Kidney (tissue), 13 donors: ENCODE measurements at regions not wholly inside any gene's neighbourhood (a gene's known extent, or its start where the extent isn't known, plus 50 kb on each side); places are given as distances from the start of the nearest gene placed in this dataset.

Source experiments
- DNase-seq, 5 donors: peaks; one replicate each; pipeline ENCODE4 v3.0.0-alpha.2; 2013 to 2020
- FAIRE-seq: peaks from 2 replicates; lab custom pipeline; 2012; peaks lifted over from hg19 to GRCh38; lab: Jason Lieb, UNC
- H3K27ac ChIP-seq, 2 donors: one replicate each; pipeline ENCODE4 v1.7.0; 2013; ENCODE audit warnings: low read depth in 2 of 2, low read length in 2 of 2, inconsistent platforms in 1 of 2
- H3K27me3 ChIP-seq: one replicate; pipeline ENCODE4 v1.7.1; 2013; ENCODE audit warnings: low read length, inconsistent platforms; ENCODE audit not compliant: control insufficient read depth, insufficient read depth
- H3K36me3 ChIP-seq, 3 donors: one replicate each; pipeline versions ENCODE4 v1.7.0 to v1.7.1; 2013; ENCODE audit warnings: low read length in 3 of 3, control low read depth in 1 of 3, inconsistent platforms in 1 of 3; ENCODE audit not compliant: insufficient read depth in 3 of 3, control insufficient read depth in 2 of 3
- H3K4me1 ChIP-seq, 3 donors: one replicate each; pipeline versions ENCODE4 v1.7.0 to v1.7.1; 2013; ENCODE audit warnings: low read length in 3 of 3, inconsistent platforms in 1 of 3, low read depth in 1 of 3; ENCODE audit not compliant: control insufficient read depth in 2 of 3, insufficient read depth in 2 of 3
- H3K4me3 ChIP-seq, 3 donors: one replicate each; pipeline versions ENCODE4 v1.7.0 to v1.8.1; 2013; ENCODE audit warnings: low read length in 3 of 3, control low read depth in 1 of 3, inconsistent platforms in 1 of 3
- H3K9ac ChIP-seq, 3 donors: one replicate each; pipeline versions ENCODE4 v1.7.0 to v1.7.1; 2013; ENCODE audit warnings: low read length in 3 of 3, control low read depth in 1 of 3, inconsistent platforms in 1 of 3
- H3K9me3 ChIP-seq, 3 donors: one replicate each; pipeline versions ENCODE4 v1.7.0 to v1.7.1; 2013; ENCODE audit warnings: low read length in 3 of 3, control low read depth in 1 of 3, inconsistent platforms in 1 of 3; ENCODE audit not compliant: control insufficient read depth in 2 of 3, insufficient read depth in 1 of 3
- intact Hi-C: fragments of 100-400 bp; cut with DNase I; formaldehyde crosslinking; loops from one replicate; pipeline ENCODE4 v1.11.1; 2022
- TF ChIP-seq, protein P1 (sequence below): IDR thresholded peaks from 3 replicates; pipeline ENCODE4 v1.5.1; 2012; ENCODE audit warnings: mild to moderate bottlenecking, moderate library complexity, borderline replicate concordance; ENCODE audit not compliant: insufficient read depth; ENCODE audit errors: extremely low read depth
- donor health status: control.
- donor health status: control.
- donor health status: control.
- donor health status: control.
- donor health status: control.
- donor health status: DM: yes; HTN: yes; CAD: no.
- donor health status: Normal renal cell carcinoma (clear cell type).

DNA sequence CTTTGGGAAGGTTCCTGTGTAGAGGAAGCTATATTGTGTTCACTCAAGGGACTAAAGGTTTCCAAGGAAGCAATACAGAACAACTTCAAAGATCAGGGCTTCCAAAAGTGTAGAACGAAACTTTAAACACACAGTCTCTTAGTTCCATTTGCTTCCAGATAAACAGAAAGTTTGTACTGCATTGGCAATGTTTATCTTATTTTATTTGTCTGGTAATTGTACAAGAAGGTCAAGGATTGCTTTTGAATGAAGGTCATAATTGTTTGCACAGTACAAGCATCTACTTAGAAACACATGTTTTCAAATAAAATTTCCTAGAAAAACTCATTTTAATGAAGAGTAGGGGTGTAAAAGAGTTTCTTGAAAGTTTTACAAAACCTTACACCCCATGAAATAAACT is 712.7 kb upstream of the SGCG start:
- TF ChIP-seq, protein P1, sequence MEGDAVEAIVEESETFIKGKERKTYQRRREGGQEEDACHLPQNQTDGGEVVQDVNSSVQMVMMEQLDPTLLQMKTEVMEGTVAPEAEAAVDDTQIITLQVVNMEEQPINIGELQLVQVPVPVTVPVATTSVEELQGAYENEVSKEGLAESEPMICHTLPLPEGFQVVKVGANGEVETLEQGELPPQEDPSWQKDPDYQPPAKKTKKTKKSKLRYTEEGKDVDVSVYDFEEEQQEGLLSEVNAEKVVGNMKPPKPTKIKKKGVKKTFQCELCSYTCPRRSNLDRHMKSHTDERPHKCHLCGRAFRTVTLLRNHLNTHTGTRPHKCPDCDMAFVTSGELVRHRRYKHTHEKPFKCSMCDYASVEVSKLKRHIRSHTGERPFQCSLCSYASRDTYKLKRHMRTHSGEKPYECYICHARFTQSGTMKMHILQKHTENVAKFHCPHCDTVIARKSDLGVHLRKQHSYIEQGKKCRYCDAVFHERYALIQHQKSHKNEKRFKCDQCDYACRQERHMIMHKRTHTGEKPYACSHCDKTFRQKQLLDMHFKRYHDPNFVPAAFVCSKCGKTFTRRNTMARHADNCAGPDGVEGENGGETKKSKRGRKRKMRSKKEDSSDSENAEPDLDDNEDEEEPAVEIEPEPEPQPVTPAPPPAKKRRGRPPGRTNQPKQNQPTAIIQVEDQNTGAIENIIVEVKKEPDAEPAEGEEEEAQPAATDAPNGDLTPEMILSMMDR = no peak
- intact Hi-C loops = no loop called here
- FAIRE-seq = no peak
- no peaks in the 10 kb centered on the region for H3K4me1 ChIP-seq
- no peaks in the 10 kb centered on the region for H3K27me3 ChIP-seq
- H3K4me3 ChIP-seq = no peak overlapping the region
- no peak for DNase-seq
- no peak overlapping the region for H3K9ac ChIP-seq
- H3K36me3 ChIP-seq = no peaks in the 10 kb centered on the region
- H3K27ac ChIP-seq = no peak overlapping the region
- no peaks in the 10 kb centered on the region for H3K9me3 ChIP-seq

GRCh38 chr13:22468824-22469223 is 712.0 kb upstream of the SGCG start:
- Histone ChIP-seq H3K27ac (no peak overlapping the region), H3K4me3 (no peak overlapping the region), H3K9me3 (no peaks in the 10 kb centered on the region), H3K27me3 (no peaks in the 10 kb centered on the region), H3K36me3 (no peaks in the 10 kb centered on the region), H3K9ac (no peak overlapping the region), H3K4me1 (no peaks in the 10 kb centered on the region)
- no peak for FAIRE-seq
- intact Hi-C loops = no loop called here
- no peak for DNase-seq
- TF ChIP-seq, protein P1 = no peak

- Histone ChIP-seq H3K4me1 (no peaks in the 10 kb centered on the region), H3K27me3 (no peaks in the 10 kb centered on the region), H3K9me3 (no peaks in the 10 kb centered on the region), H3K36me3 (no peaks in the 10 kb centered on the region), H3K4me3 (no peak overlapping the region), H3K27ac (no peak overlapping the region), H3K9ac (no peak overlapping the region)
- FAIRE-seq (no peak), DNase-seq (no peak)
- intact Hi-C loops = no loop called here
- TF ChIP-seq, protein P1 = no peak
Measured at GRCh38 chr13:22469452-22469851, 711.3 kb upstream of the SGCG start.

DNA sequence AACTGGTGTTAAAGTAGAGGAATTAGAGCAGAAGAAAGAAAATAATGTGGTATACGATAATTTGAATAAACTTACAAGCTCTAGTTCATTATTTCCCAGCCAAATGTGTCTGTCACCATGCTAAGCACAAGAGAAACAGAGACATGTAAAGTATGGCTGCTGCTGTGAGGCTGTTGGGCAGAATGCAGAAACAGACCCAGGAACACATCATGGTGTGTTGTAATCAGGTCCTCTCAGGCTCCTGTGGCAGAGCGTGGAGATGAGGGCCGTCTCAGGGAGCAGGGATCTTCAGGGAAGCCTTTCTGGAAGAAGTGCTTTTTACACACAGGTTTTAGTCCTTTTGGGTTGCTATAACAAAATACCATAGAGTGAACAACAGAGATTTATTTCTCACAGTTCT is 710.7 kb upstream of the SGCG start:
- FAIRE-seq (no peak), DNase-seq (no peak)
- H3K4me1 ChIP-seq = no peaks in the 10 kb centered on the region
- H3K27ac ChIP-seq = no peak overlapping the region
- no peak overlapping the region for H3K9ac ChIP-seq
- no peaks in the 10 kb centered on the region for H3K27me3 ChIP-seq
- no peaks in the 10 kb centered on the region for H3K9me3 ChIP-seq
- no peaks in the 10 kb centered on the region for H3K36me3 ChIP-seq
- intact Hi-C loops = no loop called here
- TF ChIP-seq, protein P1 = no peak
- H3K4me3 ChIP-seq = no peak overlapping the region
